ENCODE measurements at regions not wholly inside any gene's neighbourhood (a gene's known extent, or its start where the extent isn't known, plus 50 kb on each side); places are given as distances from the start of the nearest gene placed in this dataset.

DNA sequence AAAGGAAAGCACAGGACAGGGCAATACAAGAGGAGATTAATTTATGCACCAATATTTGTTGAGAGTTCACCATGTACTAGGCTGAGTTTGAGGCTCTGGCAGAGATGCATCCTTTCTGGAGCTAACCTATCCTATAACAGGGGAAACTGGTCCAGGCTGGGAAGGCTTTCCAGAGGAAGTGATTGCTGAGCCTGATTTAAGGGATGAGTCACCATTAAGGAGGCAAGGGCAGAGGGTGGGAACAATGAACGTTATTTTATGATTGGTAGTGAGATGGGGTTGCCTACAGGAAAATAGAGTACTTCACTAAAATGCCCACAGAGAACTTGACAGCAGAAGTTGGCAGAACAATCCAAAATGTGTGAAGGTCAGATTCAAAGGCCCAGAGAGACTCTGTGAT, 141.4 kb downstream of the PLPP3 start:
- no peaks in the 10 kb centered on the region for H3K27me3 Mint-ChIP-seq (ENCODE audit: insufficient read depth, unreplicated experiment)
- CTCF ChIA-PET = interaction anchor here (0.6 kb wide), 2 partner anchors 545 to 1335 kb away, joined by 3 read pairs; no protein-coding TSS in a partner anchor
- BruUV-seq (replicated peaks) = no TSS peak
- H3K4me1 Mint-ChIP-seq (ENCODE audit: insufficient read depth, unreplicated experiment) = no peaks in the 10 kb centered on the region
- H3K9me3 Mint-ChIP-seq (ENCODE audit: unreplicated experiment) = no peaks in the 10 kb centered on the region
- TF ChIP-seq CTCF (IDR thresholded peaks at IDR 0.05; ENCODE audit: unreplicated experiment) = no peak
- H3K4me3 Mint-ChIP-seq (ENCODE audit: unreplicated experiment) = no peak overlapping the region
- POLR2A ChIA-PET = no interaction called here
- intact Hi-C loops (cut with micrococcal nuclease) = no loop called here
- H3K27ac Mint-ChIP-seq (ENCODE audit: low read depth, unreplicated experiment) = no peak overlapping the region
- peak; percentile 54 for DNase-seq (ENCODE audit: unreplicated experiment)
- no peaks in the 10 kb centered on the region for H3K36me3 Mint-ChIP-seq (ENCODE audit: insufficient read depth, unreplicated experiment)

DNA sequence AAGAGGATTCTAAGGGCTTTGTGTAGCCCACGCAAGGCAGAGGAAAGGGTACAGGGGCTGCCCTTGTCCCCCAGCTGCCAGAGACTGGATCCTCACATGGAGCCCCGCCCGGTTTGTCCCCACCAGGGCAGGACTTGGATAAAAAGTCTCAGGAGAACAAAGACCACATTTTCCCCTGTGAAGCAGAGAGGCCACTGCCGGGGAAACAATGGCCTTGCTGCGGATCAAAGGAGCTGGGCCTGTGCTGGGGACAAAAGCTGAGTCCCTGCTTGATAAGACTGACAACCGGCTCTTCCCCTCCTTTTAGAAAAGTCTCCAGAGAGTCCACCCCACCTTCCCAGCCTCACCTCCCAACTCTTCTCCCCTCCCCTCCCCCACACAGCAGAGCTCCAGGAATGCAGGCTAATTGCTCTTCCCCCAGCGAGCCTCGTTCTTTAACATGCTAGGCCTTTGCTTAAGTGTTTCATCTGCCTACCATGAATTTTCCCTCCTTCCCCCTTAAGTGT, 142.4 kb downstream of the PLPP3 start:
- CTCF ChIA-PET = interaction anchor here (1.4 kb wide), 1 partner anchor 8 kb away, joined by 3 read pairs; no protein-coding TSS in a partner anchor
- no peaks in the 10 kb centered on the region for H3K36me3 Mint-ChIP-seq (ENCODE audit: insufficient read depth, unreplicated experiment)

DNA sequence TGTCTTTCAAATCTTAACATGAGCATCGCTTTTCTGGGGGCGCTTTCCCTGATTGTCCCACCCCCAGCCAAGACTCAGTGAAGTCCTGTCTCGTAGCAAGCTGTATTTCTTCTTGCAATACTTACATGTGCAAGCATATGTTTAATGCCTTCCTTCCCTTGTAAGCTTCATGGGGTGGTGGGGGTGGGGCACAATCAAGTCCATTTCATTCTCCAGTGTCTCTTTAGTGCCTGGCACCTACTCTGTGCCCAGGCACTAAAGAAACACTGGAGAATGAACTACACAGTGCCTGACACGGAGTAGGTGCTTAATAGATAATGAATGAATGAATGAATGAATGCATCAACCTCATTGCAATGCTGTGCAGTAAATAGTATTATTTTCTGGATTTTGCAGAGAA, 143.1 kb downstream of the PLPP3 start:
- ChIA-PET CTCF (interaction anchor here (0.6 to 1.4 kb wide), 2 partner anchors 9 to 229 kb away, joined by 3 to 4 read pairs; no protein-coding TSS in a partner anchor), POLR2A (interaction anchor here (1.0 kb wide), 1 partner anchor 9 kb away, joined by 4 read pairs; no protein-coding TSS in a partner anchor)
- intact Hi-C loops (cut with micrococcal nuclease) = no loop called here
- Mint-ChIP-seq H3K4me3 (ENCODE audit: unreplicated experiment) (no peak overlapping the region), H3K36me3 (ENCODE audit: insufficient read depth, unreplicated experiment) (no peaks in the 10 kb centered on the region), H3K27ac (ENCODE audit: low read depth, unreplicated experiment) (no peak overlapping the region), H3K27me3 (ENCODE audit: insufficient read depth, unreplicated experiment) (no peaks in the 10 kb centered on the region), H3K9me3 (ENCODE audit: unreplicated experiment) (no peaks in the 10 kb centered on the region), H3K4me1 (ENCODE audit: insufficient read depth, unreplicated experiment) (no peaks in the 10 kb centered on the region)
- TF ChIP-seq CTCF (IDR thresholded peaks at IDR 0.05; ENCODE audit: unreplicated experiment) = no peak
- DNase-seq (ENCODE audit: unreplicated experiment) = no peak
- BruUV-seq (replicated peaks) = no TSS peak

More for the DNA sequence above, 142.4 kb downstream of the PLPP3 start:
- POLR2A ChIA-PET = interaction anchor here (1.0 kb wide), 1 partner anchor 8 kb away, joined by 4 read pairs; no protein-coding TSS in a partner anchor
- TF ChIP-seq CTCF (IDR thresholded peaks at IDR 0.05; ENCODE audit: unreplicated experiment) = no peak
- no TSS peak for BruUV-seq (replicated peaks)
- Mint-ChIP-seq H3K4me1 (ENCODE audit: insufficient read depth, unreplicated experiment) (no peaks in the 10 kb centered on the region), H3K9me3 (ENCODE audit: unreplicated experiment) (no peaks in the 10 kb centered on the region), H3K4me3 (ENCODE audit: unreplicated experiment) (no peak overlapping the region), H3K27me3 (ENCODE audit: insufficient read depth, unreplicated experiment) (no peaks in the 10 kb centered on the region), H3K27ac (ENCODE audit: low read depth, unreplicated experiment) (no peak overlapping the region)
- intact Hi-C loops (cut with micrococcal nuclease) = no loop called here
- no peak for DNase-seq (ENCODE audit: unreplicated experiment)

DNA sequence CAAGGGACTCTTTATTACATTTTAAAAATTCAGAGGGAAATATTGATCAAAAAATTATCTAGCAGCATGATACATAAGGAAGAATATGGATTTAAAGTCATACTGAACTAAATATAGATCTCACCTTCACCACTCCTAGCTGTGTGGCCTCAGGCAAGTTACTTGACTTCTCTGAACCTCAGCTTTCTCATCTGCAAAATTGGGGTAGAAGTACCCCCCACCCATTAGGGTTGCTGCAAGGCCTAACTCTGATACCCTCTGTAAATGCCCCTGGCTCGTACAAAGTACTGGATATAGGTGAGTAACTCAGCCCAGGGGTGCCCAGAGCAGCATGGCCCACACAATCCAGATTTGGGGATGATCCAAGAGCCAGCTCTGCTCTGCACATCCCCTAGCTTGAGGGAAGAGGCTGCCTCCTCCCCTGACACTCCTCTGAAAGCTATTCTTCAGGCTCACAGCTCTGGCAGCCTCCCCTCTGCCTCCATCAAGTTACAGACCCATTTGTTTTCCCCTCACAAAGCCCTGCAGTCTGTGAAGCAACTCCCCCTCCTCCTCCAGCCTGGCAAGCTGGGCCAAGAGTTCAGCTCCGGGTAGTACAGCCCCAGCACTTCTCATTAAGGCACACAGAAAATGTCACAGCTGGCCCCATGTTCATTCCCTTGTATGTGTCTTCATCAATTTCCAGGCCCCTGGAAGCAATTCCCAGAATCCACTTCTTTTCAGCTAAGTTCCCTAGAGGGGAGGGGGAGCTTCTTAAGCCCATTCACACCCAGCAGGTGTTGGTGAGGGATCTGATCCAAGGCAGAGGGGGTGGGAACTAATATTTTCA, 143.7 kb downstream of the PLPP3 start:
- Mint-ChIP-seq H3K27me3 (ENCODE audit: insufficient read depth, unreplicated experiment) (no peaks in the 10 kb centered on the region), H3K4me1 (ENCODE audit: insufficient read depth, unreplicated experiment) (no peaks in the 10 kb centered on the region), H3K9me3 (ENCODE audit: unreplicated experiment) (no peaks in the 10 kb centered on the region), H3K4me3 (ENCODE audit: unreplicated experiment) (no peak overlapping the region), H3K27ac (ENCODE audit: low read depth, unreplicated experiment) (no peak overlapping the region), H3K36me3 (ENCODE audit: insufficient read depth, unreplicated experiment) (no peaks in the 10 kb centered on the region)
- no TSS peak for BruUV-seq (replicated peaks)
- CTCF ChIA-PET = interaction anchor here (0.6 to 1.4 kb wide), 2 partner anchors 9 to 228 kb away, joined by 3 to 4 read pairs; no protein-coding TSS in a partner anchor
- no peak for TF ChIP-seq CTCF (IDR thresholded peaks at IDR 0.05; ENCODE audit: unreplicated experiment)
- DNase-seq (ENCODE audit: unreplicated experiment) = no peak
- POLR2A ChIA-PET = interaction anchor here (0.6 to 1.0 kb wide), 2 partner anchors 9 to 87 kb away, joined by 3 to 4 read pairs; no protein-coding TSS in a partner anchor
- intact Hi-C loops (cut with micrococcal nuclease) = no loop called here

All from MCF 10A (cell line).